ENCODE measurements at regions not wholly inside any gene's neighbourhood (a gene's known extent, or its start where the extent isn't known, plus 50 kb on each side); places are given as distances from the start of the nearest gene placed in this dataset.

- no peak for DNase-seq
- intact Hi-C loops (cut with DNase I): loop anchor here (10.0 kb wide), 2 partner anchors 151 to 499 kb away; no protein-coding TSS in a partner anchor
Measured at GRCh38 chr3:30195352-30195751, 411.0 kb upstream of the TGFBR2 start.

- intact Hi-C loops (cut with DNase I): loop anchor here (2.0 to 10.0 kb wide), 3 partner anchors 85 to 497 kb away; no protein-coding TSS in a partner anchor
- no peak for DNase-seq
Measured at GRCh38 chr3:30198162-30198561, 408.2 kb upstream of the TGFBR2 start.

GRCh38 chr3:30199096-30199759 lies 407.2 kb upstream of the TGFBR2 start:
- peak; percentile 48 to 94 (median 79) for DNase-seq
- intact Hi-C loops (cut with DNase I): loop anchor here (2.0 to 10.0 kb wide), 3 partner anchors 86 to 496 kb away; no protein-coding TSS in a partner anchor

GRCh38 chr3:30199855-30200254 lies 406.5 kb upstream of the TGFBR2 start:
- no peak for DNase-seq
- intact Hi-C loops (cut with DNase I): loop anchor here (2.0 to 10.0 kb wide), 3 partner anchors 87 to 495 kb away; no protein-coding TSS in a partner anchor

GRCh38 chr3:30201715-30202114 lies 404.7 kb upstream of the TGFBR2 start:
- intact Hi-C loops (cut with DNase I): no loop called here

GRCh38 chr3:30203301-30203700 lies 403.1 kb upstream of the TGFBR2 start:
- intact Hi-C loops (cut with DNase I): no loop called here
- no peak for DNase-seq

More at GRCh38 chr3:30201715-30202114, 404.7 kb upstream of the TGFBR2 start:
- DNase-seq: no peak

GRCh38 chr3:30204126-30204525 lies 402.3 kb upstream of the TGFBR2 start:
- no peak for DNase-seq
- intact Hi-C loops (cut with DNase I): no loop called here

GRCh38 chr3:30206051-30206450 lies 400.4 kb upstream of the TGFBR2 start:
- no peak for DNase-seq
- intact Hi-C loops (cut with DNase I): no loop called here

GRCh38 chr3:30221619-30222018 lies 384.8 kb upstream of the TGFBR2 start:
- intact Hi-C loops (cut with DNase I): no loop called here
- no peak for DNase-seq

- intact Hi-C loops (cut with DNase I): no loop called here
Measured at GRCh38 chr3:30222441-30222840, 384.0 kb upstream of the TGFBR2 start.

GRCh38 chr3:30225021-30225420 lies 381.4 kb upstream of the TGFBR2 start:
- no peak for DNase-seq
- intact Hi-C loops (cut with DNase I): no loop called here

More at GRCh38 chr3:30222441-30222840, 384.0 kb upstream of the TGFBR2 start:
- no peak for DNase-seq

- intact Hi-C loops (cut with DNase I): no loop called here
- DNase-seq: no peak
Measured at GRCh38 chr3:30226601-30227151, 379.7 kb upstream of the TGFBR2 start.

- intact Hi-C loops (cut with DNase I): no loop called here
- DNase-seq: no peak
Measured at GRCh38 chr3:30227571-30228301, 378.7 kb upstream of the TGFBR2 start.

- intact Hi-C loops (cut with DNase I): no loop called here
- DNase-seq: no peak
Measured at GRCh38 chr3:30228302-30228631, 378.1 kb upstream of the TGFBR2 start.

- DNase-seq: peak in 1 of 42 donors; percentile 5
Measured at GRCh38 chr3:30231277-30232141, 374.9 kb upstream of the TGFBR2 start.

GRCh38 chr3:30232142-30232541 lies 374.3 kb upstream of the TGFBR2 start:
- DNase-seq: peak in 2 of 42 donors; percentile 4 to 12
- intact Hi-C loops (cut with DNase I): no loop called here

More at GRCh38 chr3:30231277-30232141, 374.9 kb upstream of the TGFBR2 start:
- intact Hi-C loops (cut with DNase I): no loop called here

GRCh38 chr3:30233913-30234646 lies 372.3 kb upstream of the TGFBR2 start:
- intact Hi-C loops (cut with DNase I): no loop called here
- DNase-seq: no peak

GRCh38 chr3:30236011-30236410 lies 370.4 kb upstream of the TGFBR2 start:
- intact Hi-C loops (cut with DNase I): no loop called here
- DNase-seq: no peak

- intact Hi-C loops (cut with DNase I): no loop called here
- no peak for DNase-seq
Measured at GRCh38 chr3:30241721-30242120, 364.7 kb upstream of the TGFBR2 start.

All from head of caudate nucleus (tissue), 42 donors.